Left renal cortex interstitium (tissue), 4 donors: ENCODE measurements at regions not wholly inside any gene's neighbourhood (a gene's known extent, or its start where the extent isn't known, plus 50 kb on each side); places are given as distances from the start of the nearest gene placed in this dataset.
A peak's percentile ranks its signal among the peaks of the same experiment; 100 is the strongest.

Experiments
- DNase-seq, 4 donors: peaks; one replicate each; pipeline ENCODE4 v3.0.0-alpha.2; 2013; ENCODE audit warnings: low read depth in 4 of 4, low spot score in 2 of 4, missing footprints in 1 of 4

DNA sequence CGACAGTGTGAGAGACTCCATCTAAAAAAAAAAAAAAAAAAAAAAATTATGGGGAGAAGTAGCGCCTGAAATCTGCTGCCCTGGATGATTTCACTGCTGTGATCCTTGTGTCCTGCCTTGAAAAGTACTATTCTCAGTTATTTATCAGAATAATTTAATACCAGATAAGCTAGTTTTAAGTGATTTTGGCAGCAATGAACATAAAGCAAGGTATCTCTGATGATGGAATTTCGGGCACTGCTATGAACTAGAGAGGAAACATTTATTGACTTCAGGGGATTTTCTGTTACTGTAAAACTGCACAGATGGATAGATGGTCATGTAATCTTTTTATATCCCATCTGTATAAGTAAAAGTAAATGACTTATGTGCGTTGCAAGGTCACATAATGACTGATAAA lies 619.1 kb upstream of the ANKRD30A start:
- no peak for DNase-seq

DNA sequence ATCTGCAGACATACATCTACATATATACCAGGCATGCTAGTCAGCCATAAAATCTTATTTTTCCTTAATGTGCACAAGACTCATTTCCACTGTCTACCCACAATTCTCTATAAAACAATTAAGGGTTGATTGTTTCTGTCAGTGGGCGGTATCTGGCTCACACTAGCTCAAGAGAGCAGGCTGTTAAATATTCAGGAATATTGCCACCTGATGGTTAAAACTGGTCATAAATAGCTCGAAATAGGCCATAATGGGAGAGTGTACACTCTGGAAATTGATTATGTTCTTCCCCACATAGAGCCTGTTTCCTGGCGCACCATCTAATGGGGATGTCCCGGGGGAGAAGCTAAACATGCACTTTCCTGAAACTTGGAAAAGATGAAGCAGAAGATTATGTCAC lies 620.6 kb upstream of the ANKRD30A start:
- no peak for DNase-seq

DNA sequence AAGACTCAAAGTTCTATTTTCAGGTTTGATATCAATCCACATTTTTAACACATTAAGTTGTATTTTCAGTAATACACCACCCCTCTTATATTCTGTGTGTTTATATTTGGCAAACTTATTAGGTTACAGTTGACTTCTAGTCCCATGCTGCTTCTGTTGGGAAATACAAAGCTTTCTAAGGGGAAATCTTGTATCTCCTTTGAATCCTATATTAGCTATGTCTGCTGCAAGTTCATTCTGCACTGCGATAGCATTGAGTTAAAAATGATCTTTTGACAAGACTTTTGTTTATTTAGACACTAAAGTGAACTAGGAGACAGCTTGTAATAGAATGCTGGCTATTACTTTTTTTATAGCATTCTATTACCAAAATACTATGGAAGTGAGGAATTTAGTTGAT lies 625.1 kb upstream of the ANKRD30A start:
- DNase-seq = no peak

DNA sequence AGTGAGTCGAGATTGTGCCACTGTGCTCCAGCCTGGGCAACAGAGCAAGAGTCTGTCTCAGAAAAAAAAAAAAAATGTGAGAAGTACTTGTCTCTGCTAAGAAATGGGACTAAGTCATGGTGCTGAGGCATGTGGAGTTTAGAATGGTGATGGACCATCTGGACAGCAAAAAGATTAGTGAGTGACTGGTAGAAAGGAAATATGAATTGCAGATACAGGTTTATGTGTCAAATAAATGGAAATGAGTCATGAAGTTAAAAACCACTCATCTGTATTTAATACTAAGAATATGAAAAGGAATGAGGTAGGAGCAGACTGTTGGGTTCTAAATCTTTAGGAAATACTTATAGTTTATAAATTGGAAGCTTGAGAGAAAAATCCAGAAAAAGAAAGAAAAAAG lies 625.7 kb upstream of the ANKRD30A start:
- DNase-seq = no peak

DNA sequence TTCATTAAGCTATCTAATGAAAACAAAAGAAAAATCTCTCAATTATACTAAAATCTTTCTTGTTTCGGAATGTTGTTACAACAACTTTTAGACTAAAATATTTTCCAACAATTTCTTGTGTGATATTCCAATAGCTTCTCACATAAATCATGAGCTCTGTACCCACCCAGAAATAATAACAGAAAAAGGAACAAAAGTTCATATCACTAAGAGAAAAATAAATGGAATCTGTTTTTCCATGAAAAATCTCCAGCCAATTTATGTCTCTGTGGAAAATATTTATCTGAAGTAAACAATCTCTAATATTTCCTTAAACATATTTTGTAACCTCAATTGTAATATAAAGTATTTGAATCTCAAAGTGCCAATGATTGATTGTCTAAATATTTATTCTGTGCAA lies 628.6 kb upstream of the ANKRD30A start:
- DNase-seq = no peak

DNA sequence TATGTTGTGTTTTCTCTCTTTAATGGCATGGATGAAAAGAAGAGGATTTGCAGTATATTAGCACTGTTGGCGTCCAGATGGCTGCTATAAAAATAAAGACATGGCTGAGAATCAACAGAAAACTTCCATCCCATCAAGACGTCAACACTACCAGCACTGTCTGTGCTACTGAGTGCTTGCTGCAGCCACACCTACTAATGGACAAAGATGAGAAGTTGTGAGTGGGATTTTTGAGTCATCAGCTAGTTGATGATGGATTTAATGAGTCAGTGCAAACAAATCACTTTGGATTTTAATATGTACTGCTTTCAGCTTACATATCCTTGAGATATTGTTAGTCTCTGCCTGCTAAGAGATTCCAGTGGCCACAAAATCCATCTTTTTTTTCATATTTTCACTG lies 631.0 kb upstream of the ANKRD30A start:
- DNase-seq = no peak

DNA sequence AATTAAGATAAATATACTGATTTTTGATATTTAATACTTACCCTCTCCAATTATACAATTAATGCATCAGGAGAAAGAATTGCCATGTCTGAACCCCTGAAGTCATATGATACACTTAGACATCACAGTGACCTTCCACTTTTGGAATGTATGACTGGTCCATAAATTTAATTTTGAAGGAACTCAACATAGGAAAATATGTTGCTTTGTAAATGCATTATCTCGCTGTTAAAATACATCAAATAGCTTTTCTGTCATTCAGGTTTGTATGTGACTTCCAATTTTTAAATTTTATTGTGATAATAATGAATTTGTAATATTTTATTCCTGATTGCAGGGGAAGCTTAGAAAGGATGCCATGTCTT lies 631.9 kb upstream of the ANKRD30A start:
- DNase-seq = no peak

DNA sequence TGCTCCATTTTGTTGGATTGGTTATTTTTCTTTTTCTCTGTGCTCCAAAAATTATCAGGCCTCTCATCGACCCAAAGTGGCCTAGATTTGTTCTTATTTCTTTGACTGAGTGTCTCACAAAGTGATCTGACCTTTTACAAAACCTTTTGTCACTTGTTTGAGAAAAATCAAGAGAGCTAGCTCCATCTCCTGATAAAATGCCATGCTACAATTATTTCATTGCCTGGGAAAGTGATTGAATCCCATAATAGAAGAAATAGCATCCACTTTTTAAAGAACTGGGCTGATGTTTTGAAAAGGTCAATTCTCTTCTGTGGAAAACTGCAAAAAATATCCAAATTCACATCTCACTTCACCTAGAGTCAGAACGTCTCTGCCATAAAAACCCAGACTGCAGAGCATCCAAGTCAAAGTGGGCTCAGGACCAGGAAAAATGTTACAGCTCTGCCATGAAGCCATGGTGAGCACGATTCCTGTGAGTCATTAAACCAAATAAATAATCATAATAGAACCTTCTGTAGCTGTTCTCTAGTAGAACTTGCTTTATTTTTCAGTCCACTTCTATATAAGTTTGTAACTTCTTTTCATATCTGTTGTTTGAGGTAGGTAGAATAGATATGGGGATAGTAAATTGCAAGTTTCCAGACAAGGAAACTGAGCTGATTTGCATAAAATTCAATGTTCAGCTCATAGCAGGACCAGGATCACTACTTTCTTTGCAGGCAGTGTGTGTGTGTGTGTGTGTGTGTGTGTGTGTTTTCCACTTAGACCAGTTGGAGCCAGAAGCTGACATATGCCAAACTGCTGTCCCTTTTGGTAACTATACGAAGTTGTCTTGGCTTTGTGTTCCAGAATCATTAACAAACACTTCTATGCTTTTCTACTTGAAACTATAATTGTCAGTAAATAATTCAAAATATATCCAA lies 632.5 kb upstream of the ANKRD30A start:
- DNase-seq = no peak

DNA sequence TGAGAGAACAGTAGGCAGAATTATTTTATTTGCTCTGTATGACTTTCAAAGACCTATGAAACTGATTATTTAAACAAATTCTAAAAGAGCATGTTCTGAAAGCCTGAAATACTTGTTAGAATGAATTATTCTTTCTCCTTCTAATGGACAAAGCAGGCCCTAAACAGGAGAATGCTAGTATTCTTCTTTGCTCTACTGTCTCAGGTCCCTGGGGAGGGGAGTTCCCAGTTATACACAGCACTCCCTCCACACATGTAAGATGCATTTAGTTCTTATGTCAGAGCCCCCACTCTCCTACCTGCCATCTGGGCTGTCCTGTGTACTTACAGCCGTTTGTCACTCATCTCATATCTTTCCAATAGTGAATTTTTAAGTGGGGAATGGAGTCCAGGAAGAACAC lies 633.5 kb upstream of the ANKRD30A start:
- no peak for DNase-seq

DNA sequence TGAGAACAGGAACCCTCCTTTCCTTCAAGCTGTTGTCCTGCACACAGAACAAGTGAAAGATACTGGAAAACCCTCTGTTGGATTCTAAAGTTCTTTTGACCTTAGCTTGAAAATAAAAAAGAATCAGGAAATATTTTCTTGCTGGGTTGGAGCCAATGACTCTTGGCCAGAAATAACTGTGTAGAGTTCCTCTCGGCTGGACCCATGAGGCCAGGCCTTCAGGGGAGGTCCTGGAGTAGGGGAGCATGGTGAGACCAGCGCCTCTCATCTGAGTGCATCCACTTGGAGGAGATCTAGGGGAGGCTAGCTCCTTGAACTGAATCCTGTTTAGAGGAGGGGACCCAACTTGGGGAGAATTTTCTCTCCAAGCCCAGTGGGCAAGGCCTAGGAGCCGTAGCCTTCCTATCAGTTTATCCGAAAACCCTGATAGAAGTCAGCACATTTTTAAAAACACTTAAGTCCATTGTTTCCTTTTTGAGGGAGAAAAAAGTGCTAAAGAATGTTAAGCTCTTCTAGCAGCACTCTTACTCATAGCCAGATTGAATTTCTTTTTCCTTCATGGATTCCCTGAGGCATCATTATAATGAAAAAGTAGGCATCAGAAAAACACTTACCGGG lies 635.7 kb upstream of the ANKRD30A start:
- peak in 1 of 4 donors; percentile 37 for DNase-seq

DNA sequence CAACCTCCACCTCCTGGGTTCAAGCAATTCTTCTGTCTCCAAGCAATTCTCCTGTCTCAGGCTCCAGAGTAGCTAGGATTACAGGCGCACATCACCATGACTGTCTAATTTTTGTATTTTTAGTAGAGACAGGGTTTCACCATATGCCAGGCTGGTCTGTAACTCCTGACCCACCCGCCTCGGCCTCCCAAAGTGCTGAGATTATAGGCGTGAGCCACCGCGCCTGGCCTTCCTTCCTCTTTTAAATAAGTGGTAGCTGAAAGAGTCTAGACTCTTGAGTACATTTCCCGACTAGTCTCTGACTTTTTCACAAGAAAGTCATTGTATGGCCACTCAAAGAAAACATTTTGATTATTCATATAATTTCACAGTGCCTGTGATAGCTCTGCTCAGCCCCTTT lies 636.2 kb upstream of the ANKRD30A start:
- DNase-seq = no peak

DNA sequence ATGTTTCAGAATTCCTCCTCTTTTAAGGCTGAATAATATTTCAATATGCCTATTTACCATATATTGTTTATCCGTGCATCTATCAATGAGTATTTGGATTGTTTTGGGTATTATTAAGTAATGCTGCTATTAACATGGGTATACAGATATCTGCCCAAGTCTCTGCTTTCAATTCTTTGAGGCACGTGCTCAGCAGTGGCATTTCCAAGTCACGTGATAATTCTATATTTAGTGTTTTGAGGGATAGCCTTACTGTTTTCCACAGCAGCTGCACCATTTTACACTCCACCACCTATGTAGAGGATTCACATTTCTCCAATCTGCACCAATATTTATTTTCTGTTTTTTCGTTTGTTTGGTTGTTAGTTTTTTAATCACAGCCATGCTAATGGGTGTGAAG lies 636.8 kb upstream of the ANKRD30A start:
- DNase-seq = no peak

DNA sequence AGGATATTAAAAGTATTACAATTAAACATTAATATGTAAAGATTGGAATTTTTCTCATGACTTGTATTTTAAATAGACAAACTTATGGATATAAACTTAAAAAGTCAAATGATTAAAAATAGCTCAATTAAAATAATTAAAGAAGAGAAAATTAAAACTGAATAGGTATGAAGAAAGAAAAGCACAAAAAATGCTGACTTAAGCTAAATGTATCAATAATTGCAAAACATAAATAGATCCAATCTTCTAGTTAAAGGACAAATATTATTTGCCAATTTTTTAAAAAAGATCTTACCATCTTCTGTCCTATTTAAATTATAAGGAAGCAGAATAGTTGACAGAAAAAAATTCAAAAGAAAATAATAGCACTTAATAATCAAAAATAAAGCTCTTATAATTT lies 646.3 kb upstream of the ANKRD30A start:
- no peak for DNase-seq

DNA sequence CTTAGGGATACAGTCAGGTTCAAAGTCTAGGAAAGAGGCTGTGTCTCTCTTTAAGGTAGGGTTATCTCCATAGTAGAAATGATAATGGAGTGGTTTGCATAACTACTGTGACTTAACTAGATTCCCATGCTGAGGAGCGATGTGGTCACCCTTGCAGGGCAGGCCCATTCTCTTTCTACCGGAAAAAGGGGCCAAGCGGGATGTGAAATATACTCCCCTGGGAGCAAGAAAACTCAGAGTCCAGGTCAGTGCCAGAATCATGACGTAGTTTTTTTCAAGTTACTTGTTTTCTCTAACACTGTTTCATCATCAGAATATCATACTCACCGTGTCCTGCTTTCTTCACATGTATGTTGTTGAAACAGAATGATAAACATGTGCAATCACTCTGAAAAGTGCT lies 649.0 kb upstream of the ANKRD30A start:
- no peak for DNase-seq

DNA sequence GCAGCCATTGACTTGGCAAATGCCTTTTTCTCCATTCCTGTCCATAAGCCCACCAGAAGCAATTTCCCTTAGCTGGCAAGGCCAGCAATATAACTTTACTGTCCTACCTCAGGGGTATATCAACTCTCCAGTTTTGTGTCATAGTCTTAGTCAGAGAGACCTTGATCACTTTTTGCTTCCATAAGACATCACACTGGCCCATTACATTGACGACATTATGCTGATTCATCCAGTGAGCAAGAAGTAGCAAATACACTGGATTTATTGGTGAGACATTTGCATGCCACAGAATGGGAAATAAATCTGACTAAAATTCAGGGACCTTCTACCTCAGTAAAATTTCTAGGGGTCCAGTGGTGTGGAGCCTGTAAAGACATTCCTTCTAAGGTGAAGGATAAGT lies 649.7 kb upstream of the ANKRD30A start:
- no peak for DNase-seq

DNA sequence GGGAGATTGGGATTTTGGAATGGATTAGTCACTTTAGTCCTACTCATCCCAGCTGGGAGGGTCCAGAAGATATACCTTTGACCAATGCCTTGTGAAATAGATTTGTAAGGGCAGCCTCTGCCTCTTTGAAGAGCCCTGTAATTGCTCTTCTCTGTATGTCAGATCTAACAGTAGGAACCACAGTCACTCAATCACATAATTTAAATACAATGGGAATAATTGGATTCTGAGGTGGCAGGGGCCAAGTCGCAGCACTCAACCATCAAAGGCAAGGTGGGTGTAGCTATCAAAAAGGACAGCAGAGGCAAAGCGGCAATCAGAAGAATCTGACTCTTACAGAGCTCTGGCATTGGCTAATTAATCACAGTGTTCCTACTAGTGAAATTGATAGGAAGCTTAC lies 650.9 kb upstream of the ANKRD30A start:
- no peak for DNase-seq

DNA sequence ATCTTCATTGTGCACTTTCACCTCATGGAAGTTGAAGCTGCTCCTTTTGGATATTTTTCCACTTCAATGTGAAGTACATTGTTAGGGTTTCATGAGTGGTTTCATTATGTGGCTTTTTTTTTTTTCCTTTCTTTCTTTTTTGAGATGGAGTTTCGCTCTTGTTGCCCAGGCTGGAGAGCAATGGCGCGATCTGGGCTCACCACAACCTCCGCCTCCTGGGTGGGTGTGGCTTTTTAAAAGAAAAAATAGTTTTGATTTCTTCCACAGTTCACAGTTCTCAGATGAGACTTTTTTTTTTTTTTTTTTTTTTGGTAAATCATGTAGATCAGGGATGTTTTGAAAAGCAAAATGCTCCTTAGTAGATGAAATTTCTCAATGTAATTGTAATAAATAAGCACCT lies 652.3 kb upstream of the ANKRD30A start:
- DNase-seq = no peak

DNA sequence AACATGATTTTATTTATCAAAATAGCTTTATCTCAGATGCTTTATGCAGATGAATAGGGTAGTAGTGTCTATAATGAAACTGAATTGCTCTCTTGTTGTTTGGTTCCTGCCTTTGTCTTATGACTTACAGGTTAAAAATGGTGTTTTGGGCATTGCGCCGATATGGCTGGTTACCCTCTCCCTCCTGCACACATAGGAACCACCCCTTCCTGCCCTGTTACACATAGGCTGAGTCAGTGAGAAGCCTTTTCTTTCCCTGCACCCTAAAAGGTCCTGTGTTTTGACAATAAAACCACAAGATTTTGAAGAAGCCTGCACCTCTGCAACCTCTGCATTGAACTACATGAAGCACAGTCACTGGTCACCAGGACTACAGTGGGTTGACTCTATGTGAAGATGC lies 655.8 kb upstream of the ANKRD30A start:
- no peak for DNase-seq

DNA sequence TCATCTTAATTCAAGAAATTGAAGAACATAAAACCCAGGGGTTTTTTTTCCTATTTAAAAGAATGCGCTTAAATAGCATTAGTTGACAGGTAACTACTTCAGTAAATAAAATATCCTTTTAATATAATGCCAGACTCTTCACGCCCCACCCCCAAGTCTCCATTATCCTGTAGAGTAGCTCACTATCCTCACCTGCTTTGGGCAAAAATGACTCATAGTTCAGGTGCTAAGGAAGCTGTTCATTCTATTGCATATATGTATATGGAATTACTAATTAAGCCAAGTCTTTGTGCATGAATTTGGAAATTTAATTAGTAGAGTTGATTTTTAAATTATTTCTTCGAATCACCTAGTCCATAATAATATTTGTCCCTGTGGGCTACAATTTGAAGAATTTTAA lies 656.8 kb upstream of the ANKRD30A start:
- DNase-seq = no peak

DNA sequence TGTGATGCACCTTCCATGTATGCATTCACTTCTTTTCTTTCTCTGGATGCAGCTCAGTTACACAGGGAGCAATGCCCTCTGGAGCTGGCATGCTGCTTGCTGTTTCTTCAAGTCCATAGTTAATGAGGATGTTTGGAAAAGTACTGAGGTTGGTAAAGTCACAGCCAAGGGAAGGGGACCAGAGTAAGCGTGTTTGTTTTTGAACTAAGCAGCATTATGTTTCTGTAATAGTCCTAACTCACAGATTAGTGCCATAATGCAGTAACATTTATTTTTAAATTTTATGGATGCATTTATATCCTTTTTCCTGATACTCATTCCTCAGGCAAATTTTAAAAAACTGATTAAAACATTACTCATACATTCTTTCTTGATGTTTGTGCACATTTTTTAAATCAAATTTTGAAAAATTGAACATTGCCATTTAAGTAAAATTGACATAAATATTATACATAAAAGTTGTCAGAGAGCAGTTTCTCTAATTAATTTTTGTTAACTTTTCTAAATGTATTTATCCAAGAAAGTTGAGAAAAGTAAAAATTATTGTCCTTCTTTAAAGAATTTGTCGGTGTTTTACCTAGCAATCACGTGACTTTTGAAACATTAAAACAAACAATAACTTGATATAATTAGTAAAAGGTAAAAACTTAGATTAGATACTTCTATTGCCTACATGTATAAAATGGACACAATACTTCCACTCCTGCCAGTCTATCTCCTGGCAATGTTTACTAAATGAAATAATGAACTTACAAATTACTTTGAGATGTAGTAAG lies 659.6 kb upstream of the ANKRD30A start:
- DNase-seq = no peak

DNA sequence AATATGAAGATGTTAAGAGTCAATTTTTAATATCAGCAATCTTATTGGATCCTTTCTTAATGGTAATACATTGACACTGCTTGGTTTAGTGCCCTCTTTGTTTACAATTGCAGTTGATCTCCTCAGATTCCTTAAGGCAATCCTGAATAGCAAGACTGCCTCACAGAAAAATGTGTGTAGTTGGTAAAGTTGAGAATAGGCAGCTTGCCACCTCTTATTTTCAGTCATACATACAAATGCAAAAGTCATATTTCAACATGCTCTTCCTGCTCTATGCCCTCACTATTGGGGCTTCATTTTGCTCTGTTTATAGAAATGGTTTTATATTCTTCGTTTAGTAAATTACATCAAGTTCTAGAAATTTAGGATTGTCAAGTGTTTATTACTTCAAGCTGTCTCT lies 661.1 kb upstream of the ANKRD30A start:
- DNase-seq = no peak

DNA sequence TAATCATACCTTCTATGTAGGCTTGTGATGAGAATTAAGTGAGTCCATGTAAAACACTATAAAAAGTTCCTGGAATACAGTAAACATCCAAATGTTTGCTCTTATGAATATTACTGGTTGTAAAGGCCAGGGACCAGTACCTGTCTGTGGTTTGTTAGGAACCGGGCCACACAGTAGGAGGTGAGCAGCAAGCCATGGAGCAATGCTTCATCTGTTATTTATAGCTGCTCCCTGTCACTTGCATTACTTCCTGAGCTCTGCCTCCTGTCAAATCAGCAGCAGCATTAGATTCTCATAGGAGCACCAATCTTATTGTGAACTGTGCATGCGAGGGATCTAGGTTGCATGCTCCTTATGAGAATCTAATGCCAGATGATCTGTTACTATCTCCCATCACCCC lies 662.0 kb upstream of the ANKRD30A start:
- no peak for DNase-seq
